Embryonic facial prominence (tissue), 1 donor: ENCODE measurements at regions not wholly inside any gene's neighbourhood (a gene's known extent, or its start where the extent isn't known, plus 50 kb on each side); places are given as distances from the start of the nearest gene placed in this dataset.

Source experiments
- DNase-seq: peaks from one replicate; pipeline ENCODE4 v3.0.0-alpha.2; 2016; ENCODE audit errors: extremely low spot score

GRCh38 chr14:38330275-38330674 lies 74.4 kb upstream of the CLEC14A start:
- DNase-seq, result no peak

- DNase-seq, result no peak
These were observed 73.4 kb upstream of the CLEC14A start for GRCh38 chr14:38329246-38329645.

- no peak for DNase-seq
These were observed 61.0 kb upstream of the CLEC14A start for GRCh38 chr14:38316922-38317321.

- DNase-seq, result no peak
These were observed 55.8 kb upstream of the CLEC14A start for GRCh38 chr14:38311655-38312054.

- no peak for DNase-seq
These were observed 54.6 kb upstream of the CLEC14A start for GRCh38 chr14:38310420-38310995.

GRCh38 chr14:38309522-38310277 lies 53.8 kb upstream of the CLEC14A start:
- no peak for DNase-seq
